H1 (cell line): ENCODE measurements at regions not wholly inside any gene's neighbourhood (a gene's known extent, or its start where the extent isn't known, plus 50 kb on each side); places are given as distances from the start of the nearest gene placed in this dataset.

Source experiments
- CTCF ChIA-PET: fragments of 300-600 bp; sonication (Branson Sonifier 250); formaldehyde crosslinking; loops from one replicate; lab custom pipeline; 2021; ENCODE audit not compliant: partially characterized antibody; lab: Charles Lee
- POLR2A ChIA-PET: fragments of 300-600 bp; sonication (Branson Sonifier 250); formaldehyde crosslinking; loops from one replicate; lab custom pipeline; 2021; ENCODE audit warnings: inconsistent platforms; ENCODE audit not compliant: partially characterized antibody; lab: Charles Lee
- DNase-seq, 2 experiments: peaks; one replicate each; pipeline versions ENCODE4 v3.0.0 to v3.0.0-alpha.2; 2010 to 2022; ENCODE audit warnings: low spot score in 2 of 2, low read depth in 1 of 2, mixed read lengths in 1 of 2
- FAIRE-seq: peaks from 2 replicates; lab custom pipeline; 2011; peaks lifted over from hg19 to GRCh38; lab: Jason Lieb, UNC
- H2AFZ ChIP-seq: 2 replicates; pipeline ENCODE4 v1.8.1; 2012; ENCODE audit warnings: low read length, inconsistent platforms
- H2AK5ac ChIP-seq: 2 replicates; pipeline ENCODE4 v1.6.1; 2013; ENCODE audit warnings: low read depth, low read length
- H2BK120ac ChIP-seq: replicated peaks from 2 replicates; pipeline ENCODE3; 2013; ENCODE audit warnings: low read depth, low read length, inconsistent platforms
- H2BK12ac ChIP-seq: 2 replicates; pipeline ENCODE4 v1.6.1; 2013; ENCODE audit warnings: low read depth, low read length
- H2BK15ac ChIP-seq: 2 replicates; pipeline ENCODE4 v1.6.1; 2013; ENCODE audit warnings: low read length
- H2BK20ac ChIP-seq: 2 replicates; pipeline ENCODE4 v1.6.1; 2013; ENCODE audit warnings: low read length
- H2BK5ac ChIP-seq: 2 replicates; pipeline ENCODE4 v1.6.1; 2013; ENCODE audit warnings: low read depth, low read length
- H3K14ac ChIP-seq: 2 replicates; pipeline ENCODE4 v1.6.1; 2013; ENCODE audit warnings: inconsistent platforms; ENCODE audit not compliant: insufficient read length
- H3K18ac ChIP-seq: 2 replicates; pipeline ENCODE4 v1.6.1; 2013; ENCODE audit warnings: low read length; ENCODE audit errors: extremely low read depth
- H3K23ac ChIP-seq: 2 replicates; pipeline ENCODE4 v1.6.1; 2013; ENCODE audit warnings: inconsistent platforms; ENCODE audit not compliant: insufficient read length
- H3K23me2 ChIP-seq: 2 replicates; pipeline ENCODE4 v1.6.1; 2013; ENCODE audit warnings: low read depth, low read length
- H3K27ac ChIP-seq: 2 replicates; pipeline ENCODE4 v1.6.1; 2011; ENCODE audit warnings: low read depth, low read length, inconsistent platforms
- H3K27me3 ChIP-seq, 4 experiments: replicated peaks in 1 of 4; 1 replicate in 1 of 4; 2 replicates in 3 of 4; pipeline versions ENCODE4 v1.6.1 to v1.8.1; 2011 to 2013; ENCODE audit warnings: low read length in 3 of 4, mild to moderate bottlenecking in 3 of 4, inconsistent platforms in 2 of 4, mixed read lengths in 2 of 4, moderate library complexity in 1 of 4; ENCODE audit not compliant: control insufficient read depth in 3 of 4, insufficient read depth in 3 of 4; ENCODE audit errors: extremely low read depth in 1 of 4
- H3K36me3 ChIP-seq, 4 experiments: 2 replicates each; pipeline versions ENCODE4 v1.6.1 to v1.8.1; 2011 to 2013; ENCODE audit warnings: mild to moderate bottlenecking in 4 of 4, low read length in 3 of 4, moderate library complexity in 2 of 4, control low read depth in 1 of 4, inconsistent platforms in 1 of 4; ENCODE audit not compliant: insufficient read depth in 4 of 4, control insufficient read depth in 2 of 4
- H3K4ac ChIP-seq: replicated peaks from 2 replicates; pipeline ENCODE3; 2013; ENCODE audit warnings: low read length, low read depth, mixed read lengths, inconsistent platforms; ENCODE audit not compliant: insufficient read length
- H3K4me1 ChIP-seq, 4 experiments: replicated peaks in 1 of 4; 1 replicate in 1 of 4; 2 replicates in 3 of 4; pipeline versions ENCODE4 v1.6.1 to v1.8.1; 2011 to 2013; ENCODE audit warnings: low read length in 3 of 4, inconsistent platforms in 2 of 4, mixed read lengths in 1 of 4; ENCODE audit not compliant: insufficient read depth in 4 of 4, control insufficient read depth in 3 of 4
- H3K4me2 ChIP-seq, 2 experiments: 2 replicates each; pipeline versions ENCODE4 v1.6.1 to v1.8.1; 2011 to 2013; ENCODE audit warnings: low read depth in 2 of 2, low read length in 2 of 2, control low read depth in 1 of 2, inconsistent platforms in 1 of 2, mild to moderate bottlenecking in 1 of 2; ENCODE audit not compliant: insufficient read depth in 1 of 2
- H3K4me3 ChIP-seq, 4 experiments: fragments of 200-600, 300-600 bp in 1 of 4; sonication (generic), shearing (Covaris generic), sonication (Bioruptor Twin) in 1 of 4; 2 replicates each; pipeline versions ENCODE4 v1.5.1 to v1.8.1; 2011 to 2016; ENCODE audit warnings: low read length in 4 of 4, low read depth in 3 of 4, control low read depth in 2 of 4, inconsistent platforms in 2 of 4, mild to moderate bottlenecking in 2 of 4, mixed read lengths in 1 of 4, moderate library complexity in 1 of 4; ENCODE audit not compliant: insufficient read depth in 2 of 4; ENCODE audit errors: extremely low read depth in 1 of 4
- H3K56ac ChIP-seq: replicated peaks from 2 replicates; pipeline ENCODE3; 2013; ENCODE audit warnings: low read depth, mild to moderate bottlenecking, mixed read lengths, low read length, inconsistent platforms; ENCODE audit not compliant: insufficient read length
- H3K79me1 ChIP-seq: 2 replicates; pipeline ENCODE4 v1.6.1; 2013; ENCODE audit warnings: low read depth, low read length, control low read depth
- H3K79me2 ChIP-seq, 2 experiments: 2 replicates each; pipeline versions ENCODE4 v1.6.1 to v1.8.1; 2012 to 2013; ENCODE audit warnings: low read length in 2 of 2, mild to moderate bottlenecking in 2 of 2, inconsistent platforms in 1 of 2; ENCODE audit not compliant: insufficient read depth in 2 of 2, control insufficient read depth in 1 of 2
- H3K9ac ChIP-seq, 4 experiments: replicated peaks in 1 of 4; 1 replicate in 1 of 4; 2 replicates in 3 of 4; pipeline versions ENCODE4 v1.6.1 to v1.8.1; 2011 to 2013; ENCODE audit warnings: low read depth in 3 of 4, low read length in 3 of 4, control low read depth in 2 of 4, mild to moderate bottlenecking in 2 of 4, moderate library complexity in 2 of 4, inconsistent platforms in 1 of 4; ENCODE audit errors: extremely low read depth in 1 of 4
- H3K9me3 ChIP-seq, 2 experiments: 2 replicates each; pipeline versions ENCODE4 v1.6.1 to v1.8.1; 2012 to 2013; ENCODE audit warnings: mild to moderate bottlenecking in 2 of 2, moderate library complexity in 2 of 2, control low read depth in 1 of 2, inconsistent platforms in 1 of 2, low read depth in 1 of 2, low read length in 1 of 2, mixed read lengths in 1 of 2; ENCODE audit not compliant: insufficient read depth in 2 of 2
- H4K20me1 ChIP-seq, 2 experiments: replicated peaks in 1 of 2; 2 replicates each; pipeline versions ENCODE3 to v1.8.1; 2011 to 2013; ENCODE audit warnings: inconsistent platforms in 2 of 2, low read length in 2 of 2, mild to moderate bottlenecking in 1 of 2; ENCODE audit not compliant: insufficient read depth in 2 of 2, control insufficient read depth in 1 of 2
- H4K5ac ChIP-seq: 2 replicates; pipeline ENCODE4 v1.6.1; 2013; ENCODE audit warnings: low read length, low read depth, mixed read lengths, inconsistent platforms; ENCODE audit not compliant: insufficient read length
- H4K8ac ChIP-seq: 2 replicates; pipeline ENCODE4 v1.8.0; 2013; ENCODE audit warnings: mild to moderate bottlenecking, moderate library complexity, low read length, inconsistent platforms; ENCODE audit not compliant: insufficient read depth; ENCODE audit errors: extremely low read depth
- H4K91ac ChIP-seq: replicated peaks from 2 replicates; pipeline ENCODE3; 2013; ENCODE audit warnings: low read length, mixed read lengths, inconsistent platforms; ENCODE audit not compliant: insufficient read length
- ASH2L ChIP-seq: fragments of 200-600, 300-600 bp; sonication (generic); IDR thresholded peaks from one replicate; pipeline ENCODE4 v1.7.1; 2017; ENCODE audit warnings: low read length
- ATF3 ChIP-seq: IDR thresholded peaks from 2 replicates; pipeline ENCODE4 v1.6.1; 2011; ENCODE audit warnings: low read depth, mild to moderate bottlenecking, low read length; ENCODE audit not compliant: insufficient read depth
- CEBPB ChIP-seq: IDR thresholded peaks from 2 replicates; pipeline ENCODE4 v1.6.1; 2012; ENCODE audit warnings: low read depth, low read length
- CTBP2 ChIP-seq: IDR thresholded peaks from 2 replicates; pipeline ENCODE4 v1.7.0; 2011; ENCODE audit warnings: borderline replicate concordance, mild to moderate bottlenecking, moderate library complexity, mixed read lengths, low read length; ENCODE audit not compliant: insufficient read depth, insufficient read length
- E2F6 ChIP-seq: IDR thresholded peaks from 2 replicates; pipeline ENCODE4 v1.6.1; 2012; ENCODE audit warnings: inconsistent platforms
- EGR1 ChIP-seq: IDR thresholded peaks from 2 replicates; pipeline ENCODE4 v1.6.1; 2011; ENCODE audit warnings: low read depth, low read length, borderline replicate concordance
- EP300 ChIP-seq, 2 experiments: IDR thresholded peaks; 1 replicate in 1 of 2; 2 replicates in 1 of 2; pipeline ENCODE4 v1.6.1; 2011 to 2012; ENCODE audit warnings: low read depth in 2 of 2, low read length in 2 of 2, mild to moderate bottlenecking in 2 of 2, borderline replicate concordance in 1 of 2, inconsistent platforms in 1 of 2, moderate library complexity in 1 of 2
- GABPA ChIP-seq: IDR thresholded peaks from 2 replicates; pipeline ENCODE4 v1.6.1; 2011; ENCODE audit warnings: mild to moderate bottlenecking, low read length, moderate library complexity, borderline replicate concordance; ENCODE audit not compliant: insufficient read depth
- JUN ChIP-seq: IDR thresholded peaks from 2 replicates; pipeline ENCODE4 v1.6.1; 2011; ENCODE audit warnings: low read depth, mild to moderate bottlenecking, improper control_type of control experiment, low read length
- RBBP5 ChIP-seq: IDR thresholded peaks from 2 replicates; pipeline ENCODE4 v1.7.1; 2012; ENCODE audit warnings: low read depth, mild to moderate bottlenecking, inconsistent platforms, low read length, moderate library complexity, borderline replicate concordance
- RFX5 ChIP-seq: IDR thresholded peaks from 2 replicates; pipeline ENCODE4 v1.6.1; 2011; ENCODE audit warnings: low read depth, low read length, improper control_type of control experiment, borderline replicate concordance
- SAP30 ChIP-seq: fragments of 300-600 bp; sonication (generic); IDR thresholded peaks from 2 replicates; pipeline ENCODE4 v1.7.1; 2012; ENCODE audit warnings: low read length, moderate library complexity, mild to moderate bottlenecking, inconsistent platforms; ENCODE audit not compliant: insufficient read depth, insufficient replicate concordance
- YY1 ChIP-seq: IDR thresholded peaks from 2 replicates; pipeline ENCODE4 v1.6.1; 2011; ENCODE audit warnings: low read depth, mild to moderate bottlenecking, low read length

DNA sequence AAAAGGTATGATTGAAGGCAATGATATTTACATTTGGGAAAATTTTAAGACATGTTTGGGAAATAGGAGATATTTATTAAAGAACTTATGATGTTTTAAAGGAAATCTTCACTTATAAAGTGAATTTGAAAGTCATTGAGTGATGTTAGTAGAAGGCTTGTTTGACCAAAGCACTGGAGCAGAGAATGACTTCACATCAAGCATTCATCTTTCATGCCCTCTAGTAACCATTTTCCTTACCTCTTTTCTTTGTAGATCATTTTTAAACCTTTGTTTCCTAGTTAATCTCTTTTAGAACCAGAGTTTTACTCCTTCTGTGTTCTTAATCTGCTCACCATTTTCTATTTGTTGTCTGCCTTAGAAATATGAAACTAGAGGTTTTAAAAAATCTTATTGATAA is 111.3 kb upstream of the FOXP2 start:
- no peaks in the 10 kb centered on the region; the same call in 1 of the 2 replicates for H3K23me2 ChIP-seq
- H4K5ac ChIP-seq, result no peak overlapping the region
- TF ChIP-seq GABPA, result no peak
- TF ChIP-seq SAP30, result no peak
- no peak for TF ChIP-seq RFX5
- TF ChIP-seq YY1, result no peak
- TF ChIP-seq ATF3, result no peak
- TF ChIP-seq E2F6, result no peak
- no peak for TF ChIP-seq CTBP2
- no peak for TF ChIP-seq EP300 (IDR thresholded peaks at IDR 0.05; ENCODE audit: borderline replicate concordance in 1 of 2, low read depth in 2 of 2, low read length in 2 of 2)
- no peak for TF ChIP-seq JUN
- TF ChIP-seq ASH2L, result no peak
- no peak for TF ChIP-seq RBBP5
- no peak for TF ChIP-seq CEBPB
- no peak for TF ChIP-seq EGR1
- no peak overlapping the region for H4K8ac ChIP-seq
- no peak overlapping the region for H3K9ac ChIP-seq
- H3K14ac ChIP-seq, result no peak overlapping the region
- H2BK20ac ChIP-seq, result no peak overlapping the region
- H2BK15ac ChIP-seq, result no peak overlapping the region
- H2BK12ac ChIP-seq, result no peak overlapping the region
- DNase-seq (no peak), FAIRE-seq (no peak)
- no peaks in the 10 kb centered on the region for H3K79me1 ChIP-seq
- H2AFZ ChIP-seq, result no peak overlapping the region
- no peak overlapping the region for H3K4me3 ChIP-seq
- CTCF ChIA-PET, result no interaction called here
- H3K56ac ChIP-seq, result no peak overlapping the region
- POLR2A ChIA-PET, result no interaction called here
- H3K9me3 ChIP-seq, result no peaks in the 10 kb centered on the region
- no peaks in the 10 kb centered on the region for H3K27me3 ChIP-seq
- no peak overlapping the region for H2AK5ac ChIP-seq
- no peak overlapping the region for H3K4ac ChIP-seq
- no peaks in the 10 kb centered on the region for H4K20me1 ChIP-seq
- H3K23ac ChIP-seq, result no peak overlapping the region
- no peak overlapping the region for H3K18ac ChIP-seq
- H3K4me2 ChIP-seq, result no peak overlapping the region
- H4K91ac ChIP-seq, result no peak overlapping the region
- H3K79me2 ChIP-seq, result no peaks in the 10 kb centered on the region
- no peak overlapping the region for H2BK5ac ChIP-seq
- no peaks in the 10 kb centered on the region for H3K4me1 ChIP-seq
- H2BK120ac ChIP-seq, result no peak overlapping the region
- no peak overlapping the region for H3K27ac ChIP-seq
- no peaks in the 10 kb centered on the region for H3K36me3 ChIP-seq
